Neural cell (in vitro differentiated cells): ENCODE measurements at regions not wholly inside any gene's neighbourhood (a gene's known extent, or its start where the extent isn't known, plus 50 kb on each side); places are given as distances from the start of the nearest gene placed in this dataset.

ENCODE experiments used
- CTCF ChIP-seq: fragments of 450-650 bp; IDR thresholded peaks from 2 replicates; pipeline ENCODE4 v1.5.1; 2014; ENCODE audit warnings: antibody characterized with exemption, mild to moderate bottlenecking, moderate library complexity; ENCODE audit not compliant: poor library complexity, severe bottlenecking
- EP300 ChIP-seq: fragments of 450-650 bp; conservative IDR thresholded peaks from 2 replicates; pipeline ENCODE4 v1.6.1; 2014; ENCODE audit warnings: antibody characterized with exemption, mild to moderate bottlenecking, moderate library complexity; ENCODE audit not compliant: poor library complexity, severe bottlenecking
- EZH2 ChIP-seq: fragments of 200-600, 300-800 bp; shearing (Covaris generic), sonication (generic); IDR thresholded peaks from 2 replicates; pipeline ENCODE4 v1.6.1; 2014; ENCODE audit warnings: antibody characterized with exemption, low read length, borderline replicate concordance, mild to moderate bottlenecking; ENCODE audit not compliant: insufficient read depth, poor library complexity, severe bottlenecking
- MXI1 ChIP-seq: fragments of 450-650 bp; conservative IDR thresholded peaks from 2 replicates; pipeline ENCODE4 v1.6.1; 2014; ENCODE audit warnings: antibody characterized with exemption, mild to moderate bottlenecking; ENCODE audit not compliant: poor library complexity, severe bottlenecking
- TAF1 ChIP-seq: IDR thresholded peaks from 2 replicates; pipeline ENCODE4 v1.6.1; 2012; ENCODE audit warnings: low read depth

- no peak for TF ChIP-seq TAF1
- no peak for TF ChIP-seq CTCF
- TF ChIP-seq EP300: no peak
- TF ChIP-seq MXI1: no peak
- TF ChIP-seq EZH2: no peak
Observed at GRCh38 chr3:65168547-65168946, 480.7 kb upstream of the ADAMTS9 start.
